SK-N-SH (cell line): ENCODE measurements at regions not wholly inside any gene's neighbourhood (a gene's known extent, or its start where the extent isn't known, plus 50 kb on each side); places are given as distances from the start of the nearest gene placed in this dataset.
"Not testable (repeated sequence)": the region's sequence is repeated elsewhere in the genome, so short reads cannot be mapped to it uniquely, and the experiment has no call there.

ENCODE experiments used
- CTCF ChIA-PET: fragments of 300-600, 350-600 bp; formaldehyde crosslinking; extraction: SDS; loops from one replicate; lab custom pipeline; 2021; lab: Yijun Ruan, JAX
- POLR2A ChIA-PET: fragments of 350-600 bp; sonication (Branson Sonifier 250); formaldehyde crosslinking; extraction: SDS; loops from one replicate; lab custom pipeline; 2020; ENCODE audit warnings: antibody characterized with exemption, inconsistent platforms; lab: Yijun Ruan, JAX
- DNase-seq: peaks from one replicate; pipeline ENCODE4 v3.0.0; 2012
- H2AFZ ChIP-seq: fragments of 200-600 bp; sonication (generic); 2 replicates; pipeline ENCODE4 v1.8.1; 2016; ENCODE audit warnings: antibody characterized with exemption, mild to moderate bottlenecking, low read depth
- H3F3A ChIP-seq: fragments of 200-600 bp; sonication (generic); replicated peaks from 2 replicates; pipeline ENCODE3; 2016; ENCODE audit warnings: antibody characterized with exemption, mild to moderate bottlenecking; ENCODE audit not compliant: insufficient read depth
- H3K27ac ChIP-seq, 2 experiments: fragments of 200-500 bp in 1 of 2; fragments of 200-600 bp in 1 of 2; sonication (Bioruptor generic) in 1 of 2; sonication (generic), shearing (Covaris generic) in 1 of 2; 2 replicates each; pipeline versions ENCODE4 v1.5.1 to v1.6.1; 2014 to 2016; ENCODE audit warnings: low read depth in 2 of 2, inconsistent platforms in 1 of 2, low read length in 1 of 2, mild to moderate bottlenecking in 1 of 2, mixed read lengths in 1 of 2
- H3K27me3 ChIP-seq: fragments of 200-600 bp; sonication (generic), shearing (Covaris generic); 2 replicates; pipeline ENCODE4 v1.6.1; 2016; ENCODE audit warnings: mixed run types; ENCODE audit not compliant: insufficient read depth
- H3K36me3 ChIP-seq, 2 experiments: fragments of 200-500 bp in 1 of 2; fragments of 200-600 bp in 1 of 2; sonication (Bioruptor generic) in 1 of 2; sonication (generic) in 1 of 2; replicated peaks in 1 of 2; 2 replicates each; pipeline versions ENCODE3 to v1.5.1; 2014 to 2016; ENCODE audit warnings: low read length in 1 of 2, mild to moderate bottlenecking in 1 of 2; ENCODE audit not compliant: insufficient read depth in 2 of 2, control insufficient read depth in 1 of 2
- H3K4me1 ChIP-seq, 2 experiments: fragments of 200-500 bp in 1 of 2; fragments of 200-600 bp in 1 of 2; sonication (Bioruptor generic) in 1 of 2; sonication (generic), shearing (Covaris generic) in 1 of 2; 2 replicates each; pipeline versions ENCODE4 v1.5.1 to v1.6.1; 2014 to 2016; ENCODE audit warnings: low read depth in 1 of 2, low read length in 1 of 2, mixed run types in 1 of 2; ENCODE audit not compliant: insufficient read depth in 2 of 2, control insufficient read depth in 1 of 2
- H3K4me2 ChIP-seq: fragments of 200-600 bp; sonication (generic), shearing (Covaris generic); 2 replicates; pipeline ENCODE4 v1.6.1; 2017; ENCODE audit warnings: mixed run types
- H3K4me3 ChIP-seq, 2 experiments: fragments of 200-500 bp in 1 of 2; fragments of 200-600 bp in 1 of 2; sonication (Bioruptor generic) in 1 of 2; sonication (generic), shearing (Covaris generic) in 1 of 2; 2 replicates each; pipeline versions ENCODE4 v1.5.1 to v1.8.1; 2014 to 2016; ENCODE audit warnings: low read depth in 2 of 2, inconsistent platforms in 1 of 2, low read length in 1 of 2, mild to moderate bottlenecking in 1 of 2, mixed read lengths in 1 of 2, moderate library complexity in 1 of 2
- H3K79me2 ChIP-seq: fragments of 200-600 bp; sonication (generic); 2 replicates; pipeline ENCODE4 v1.8.1; 2017; ENCODE audit warnings: mild to moderate bottlenecking; ENCODE audit not compliant: insufficient read depth
- H3K9ac ChIP-seq: fragments of 200-600 bp; sonication (generic); 2 replicates; pipeline ENCODE4 v1.6.1; 2017; ENCODE audit warnings: mixed run types
- H3K9me2 ChIP-seq: fragments of 200-600 bp; sonication (generic); 2 replicates; pipeline ENCODE4 v1.6.1; 2017; ENCODE audit warnings: mixed run types
- H3K9me3 ChIP-seq: fragments of 200-600 bp; sonication (generic); 2 replicates; pipeline ENCODE4 v1.6.1; 2017; ENCODE audit warnings: mixed run types, mild to moderate bottlenecking, moderate library complexity
- H4K20me1 ChIP-seq: fragments of 200-600 bp; sonication (generic); 2 replicates; pipeline ENCODE4 v1.6.1; 2017; ENCODE audit warnings: mild to moderate bottlenecking, mixed run types; ENCODE audit not compliant: insufficient read depth
- FOSL2 ChIP-seq: IDR thresholded peaks from 2 replicates; pipeline ENCODE4 v1.4.0; 2012; ENCODE audit warnings: low read depth, mild to moderate bottlenecking, moderate library complexity, borderline replicate concordance
- RAD21 ChIP-seq: IDR thresholded peaks from 2 replicates; pipeline ENCODE4 v1.6.1; 2012; ENCODE audit warnings: mild to moderate bottlenecking, low read length
- WGBS: methylation state at CpG from one replicate; pipeline ENCODE4 v1.1.6; 2017; ENCODE audit warnings: low lambda C conversion rate; 5-methylcytosine and 5-hydroxymethylcytosine counted together
- TF ChIP-seq, protein P1 (sequence below): IDR thresholded peaks from 2 replicates; pipeline ENCODE4 v1.6.1; 2012; ENCODE audit warnings: mild to moderate bottlenecking, low read depth, low read length, moderate library complexity
- TF ChIP-seq, protein P2 (sequence below): IDR thresholded peaks from 2 replicates; pipeline ENCODE4 v1.4.0; 2012; ENCODE audit warnings: low read depth, borderline replicate concordance
- TF ChIP-seq, protein P3 (sequence below): fragments of 200-600 bp; sonication (generic); IDR thresholded peaks from 2 replicates; pipeline ENCODE4 v1.6.1; 2017; ENCODE audit warnings: antibody characterized with exemption, mild to moderate bottlenecking, moderate library complexity

DNA sequence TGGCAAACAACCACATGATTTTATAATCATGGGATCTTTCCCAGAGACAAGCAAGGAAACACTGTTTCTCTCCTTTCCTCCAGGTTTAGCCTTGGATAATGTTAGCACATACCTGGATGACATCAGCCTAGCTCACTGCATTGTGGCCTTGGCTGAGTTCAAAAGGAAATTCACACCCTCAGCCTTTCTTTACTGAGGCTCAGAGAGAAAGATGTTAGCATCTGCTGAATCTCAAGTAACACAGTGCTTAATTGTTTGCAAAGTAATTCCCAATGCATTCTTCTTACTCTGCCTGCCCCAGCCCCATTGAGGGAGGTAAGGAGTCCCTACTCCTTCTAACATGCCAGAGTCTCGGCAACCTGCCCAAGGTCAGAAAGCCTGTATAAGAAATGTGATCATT, 432.2 kb upstream of the LMCD1 start (continued):
- TF ChIP-seq, protein P1, sequence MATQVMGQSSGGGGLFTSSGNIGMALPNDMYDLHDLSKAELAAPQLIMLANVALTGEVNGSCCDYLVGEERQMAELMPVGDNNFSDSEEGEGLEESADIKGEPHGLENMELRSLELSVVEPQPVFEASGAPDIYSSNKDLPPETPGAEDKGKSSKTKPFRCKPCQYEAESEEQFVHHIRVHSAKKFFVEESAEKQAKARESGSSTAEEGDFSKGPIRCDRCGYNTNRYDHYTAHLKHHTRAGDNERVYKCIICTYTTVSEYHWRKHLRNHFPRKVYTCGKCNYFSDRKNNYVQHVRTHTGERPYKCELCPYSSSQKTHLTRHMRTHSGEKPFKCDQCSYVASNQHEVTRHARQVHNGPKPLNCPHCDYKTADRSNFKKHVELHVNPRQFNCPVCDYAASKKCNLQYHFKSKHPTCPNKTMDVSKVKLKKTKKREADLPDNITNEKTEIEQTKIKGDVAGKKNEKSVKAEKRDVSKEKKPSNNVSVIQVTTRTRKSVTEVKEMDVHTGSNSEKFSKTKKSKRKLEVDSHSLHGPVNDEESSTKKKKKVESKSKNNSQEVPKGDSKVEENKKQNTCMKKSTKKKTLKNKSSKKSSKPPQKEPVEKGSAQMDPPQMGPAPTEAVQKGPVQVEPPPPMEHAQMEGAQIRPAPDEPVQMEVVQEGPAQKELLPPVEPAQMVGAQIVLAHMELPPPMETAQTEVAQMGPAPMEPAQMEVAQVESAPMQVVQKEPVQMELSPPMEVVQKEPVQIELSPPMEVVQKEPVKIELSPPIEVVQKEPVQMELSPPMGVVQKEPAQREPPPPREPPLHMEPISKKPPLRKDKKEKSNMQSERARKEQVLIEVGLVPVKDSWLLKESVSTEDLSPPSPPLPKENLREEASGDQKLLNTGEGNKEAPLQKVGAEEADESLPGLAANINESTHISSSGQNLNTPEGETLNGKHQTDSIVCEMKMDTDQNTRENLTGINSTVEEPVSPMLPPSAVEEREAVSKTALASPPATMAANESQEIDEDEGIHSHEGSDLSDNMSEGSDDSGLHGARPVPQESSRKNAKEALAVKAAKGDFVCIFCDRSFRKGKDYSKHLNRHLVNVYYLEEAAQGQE: no peak
- no peak for TF ChIP-seq RAD21
- TF ChIP-seq, all 33 proteins: peak for 0

DNA sequence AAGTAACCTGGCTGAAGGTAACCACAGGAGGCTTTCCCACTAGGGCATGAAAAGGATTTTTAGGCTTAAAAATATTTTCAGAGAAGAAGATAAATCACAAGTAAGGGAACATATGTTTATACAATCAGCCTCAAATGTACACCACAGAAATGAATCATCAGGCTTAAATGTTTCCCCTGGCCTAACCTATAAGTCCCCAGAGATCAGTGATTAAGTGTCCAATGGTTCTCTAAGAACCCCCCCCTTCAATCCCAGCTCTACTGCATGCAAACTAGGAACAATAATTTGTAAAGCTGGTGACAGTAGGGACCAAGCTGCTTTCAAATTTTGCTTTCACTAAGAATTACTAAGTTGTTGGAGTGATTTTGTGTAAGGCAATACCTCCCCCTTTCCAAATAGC, 431.6 kb upstream of the LMCD1 start:
- Histone ChIP-seq H3K36me3 (no peaks in the 10 kb centered on the region), H3K4me3 (no peak overlapping the region), H4K20me1 (no peaks in the 10 kb centered on the region), H3K9me3 (no peaks in the 10 kb centered on the region; the same call in 1 of the 2 replicates), H3F3A (peaks cover 3% of the 10 kb centered on the region), H3K27ac (no peak overlapping the region), H2AFZ (no peak overlapping the region), H3K9me2 (no peaks in the 10 kb centered on the region), H3K4me2 (no peak overlapping the region), H3K4me1 (no peaks in the 10 kb centered on the region), H3K79me2 (no peaks in the 10 kb centered on the region), H3K9ac (no peak overlapping the region), H3K27me3 (no peaks in the 10 kb centered on the region)
- ChIA-PET CTCF (no interaction called here), POLR2A (no interaction called here)
- DNase-seq: no peak
- TF ChIP-seq, protein P2, sequence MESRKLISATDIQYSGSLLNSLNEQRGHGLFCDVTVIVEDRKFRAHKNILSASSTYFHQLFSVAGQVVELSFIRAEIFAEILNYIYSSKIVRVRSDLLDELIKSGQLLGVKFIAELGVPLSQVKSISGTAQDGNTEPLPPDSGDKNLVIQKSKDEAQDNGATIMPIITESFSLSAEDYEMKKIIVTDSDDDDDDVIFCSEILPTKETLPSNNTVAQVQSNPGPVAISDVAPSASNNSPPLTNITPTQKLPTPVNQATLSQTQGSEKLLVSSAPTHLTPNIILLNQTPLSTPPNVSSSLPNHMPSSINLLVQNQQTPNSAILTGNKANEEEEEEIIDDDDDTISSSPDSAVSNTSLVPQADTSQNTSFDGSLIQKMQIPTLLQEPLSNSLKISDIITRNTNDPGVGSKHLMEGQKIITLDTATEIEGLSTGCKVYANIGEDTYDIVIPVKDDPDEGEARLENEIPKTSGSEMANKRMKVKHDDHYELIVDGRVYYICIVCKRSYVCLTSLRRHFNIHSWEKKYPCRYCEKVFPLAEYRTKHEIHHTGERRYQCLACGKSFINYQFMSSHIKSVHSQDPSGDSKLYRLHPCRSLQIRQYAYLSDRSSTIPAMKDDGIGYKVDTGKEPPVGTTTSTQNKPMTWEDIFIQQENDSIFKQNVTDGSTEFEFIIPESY: no peak

DNA sequence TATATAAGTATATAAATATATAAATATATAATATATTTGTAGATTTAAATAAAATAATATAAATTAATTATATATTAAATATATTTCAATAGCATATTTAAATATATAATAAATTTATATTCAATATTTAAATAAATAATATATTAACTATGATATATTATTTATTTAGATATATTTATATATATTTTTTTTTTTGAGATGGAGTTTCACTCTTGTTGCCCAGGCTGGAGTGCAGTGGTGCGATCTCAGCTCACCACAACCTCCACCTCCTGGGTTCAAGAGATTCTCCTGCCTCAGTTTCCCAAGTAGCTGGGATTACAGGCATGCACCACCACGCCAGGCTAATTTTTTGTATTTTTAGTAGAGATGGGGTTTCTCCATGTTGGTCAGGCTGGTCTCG, 426.9 kb upstream of the LMCD1 start:
- H3K9ac ChIP-seq, POLR2A ChIA-PET, H3K4me1 ChIP-seq, H3K9me2 ChIP-seq, H3K27me3 ChIP-seq, H3F3A ChIP-seq, H3K4me3 ChIP-seq, H4K20me1 ChIP-seq, H3K36me3 ChIP-seq, CTCF ChIA-PET, DNase-seq, H3K4me2 ChIP-seq, H3K79me2 ChIP-seq, H3K27ac ChIP-seq, H3K9me3 ChIP-seq, H2AFZ ChIP-seq: not testable (repeated sequence)
- 31% methylated on average over 3 of the region's 3 CpGs for WGBS

DNA sequence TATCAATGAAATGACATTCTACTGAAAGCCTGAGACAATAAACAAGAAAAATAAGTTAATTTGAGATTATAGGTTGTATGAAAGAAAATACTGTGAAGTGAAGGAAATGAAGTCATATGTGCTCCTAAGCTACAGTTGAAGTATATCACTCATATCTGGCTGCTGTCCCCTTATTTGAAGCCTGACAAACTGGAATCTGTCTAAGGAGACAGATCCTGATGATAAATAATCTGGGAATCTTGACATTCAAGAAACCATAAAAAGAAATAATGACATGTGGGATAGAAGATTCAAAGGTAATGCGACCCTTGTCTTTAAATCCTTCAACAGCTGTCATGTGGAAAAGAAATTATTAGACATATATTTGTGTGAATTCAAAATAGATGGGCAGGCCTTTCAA, 424.5 kb upstream of the LMCD1 start:
- CTCF ChIA-PET: no interaction called here
- Histone ChIP-seq H3K79me2 (no peaks in the 10 kb centered on the region), H3K9me3 (no peaks in the 10 kb centered on the region), H3K4me1 (no peaks in the 10 kb centered on the region), H3F3A (peaks cover 3% of the 10 kb centered on the region), H4K20me1 (no peaks in the 10 kb centered on the region), H3K9me2 (0 out of 2 replicates have a peak, but pooled peaks cover 4% of the 10 kb centered on the region), H2AFZ (no peak overlapping the region), H3K27ac (no peak overlapping the region), H3K27me3 (no peaks in the 10 kb centered on the region), H3K9ac (no peak overlapping the region), H3K4me2 (no peak overlapping the region), H3K36me3 (no peaks in the 10 kb centered on the region), H3K4me3 (no peak overlapping the region)
- TF ChIP-seq FOSL2 (no peak), RAD21 (no peak)
- TF ChIP-seq, protein P3, sequence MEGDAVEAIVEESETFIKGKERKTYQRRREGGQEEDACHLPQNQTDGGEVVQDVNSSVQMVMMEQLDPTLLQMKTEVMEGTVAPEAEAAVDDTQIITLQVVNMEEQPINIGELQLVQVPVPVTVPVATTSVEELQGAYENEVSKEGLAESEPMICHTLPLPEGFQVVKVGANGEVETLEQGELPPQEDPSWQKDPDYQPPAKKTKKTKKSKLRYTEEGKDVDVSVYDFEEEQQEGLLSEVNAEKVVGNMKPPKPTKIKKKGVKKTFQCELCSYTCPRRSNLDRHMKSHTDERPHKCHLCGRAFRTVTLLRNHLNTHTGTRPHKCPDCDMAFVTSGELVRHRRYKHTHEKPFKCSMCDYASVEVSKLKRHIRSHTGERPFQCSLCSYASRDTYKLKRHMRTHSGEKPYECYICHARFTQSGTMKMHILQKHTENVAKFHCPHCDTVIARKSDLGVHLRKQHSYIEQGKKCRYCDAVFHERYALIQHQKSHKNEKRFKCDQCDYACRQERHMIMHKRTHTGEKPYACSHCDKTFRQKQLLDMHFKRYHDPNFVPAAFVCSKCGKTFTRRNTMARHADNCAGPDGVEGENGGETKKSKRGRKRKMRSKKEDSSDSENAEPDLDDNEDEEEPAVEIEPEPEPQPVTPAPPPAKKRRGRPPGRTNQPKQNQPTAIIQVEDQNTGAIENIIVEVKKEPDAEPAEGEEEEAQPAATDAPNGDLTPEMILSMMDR: no peak
- POLR2A ChIA-PET: no interaction called here
- no peak for DNase-seq
- WGBS: 23% methylated on average over 1 of the region's 1 CpG
